ELR (cell line): ENCODE measurements at regions not wholly inside any gene's neighbourhood (a gene's known extent, or its start where the extent isn't known, plus 50 kb on each side); places are given as distances from the start of the nearest gene placed in this dataset.
A peak's percentile ranks its signal among the peaks of the same experiment; 100 is the strongest.

Experiments used
- DNase-seq: peaks from one replicate; pipeline ENCODE4 v3.0.0-alpha.2; 2015; ENCODE audit warnings: low read depth

DNA sequence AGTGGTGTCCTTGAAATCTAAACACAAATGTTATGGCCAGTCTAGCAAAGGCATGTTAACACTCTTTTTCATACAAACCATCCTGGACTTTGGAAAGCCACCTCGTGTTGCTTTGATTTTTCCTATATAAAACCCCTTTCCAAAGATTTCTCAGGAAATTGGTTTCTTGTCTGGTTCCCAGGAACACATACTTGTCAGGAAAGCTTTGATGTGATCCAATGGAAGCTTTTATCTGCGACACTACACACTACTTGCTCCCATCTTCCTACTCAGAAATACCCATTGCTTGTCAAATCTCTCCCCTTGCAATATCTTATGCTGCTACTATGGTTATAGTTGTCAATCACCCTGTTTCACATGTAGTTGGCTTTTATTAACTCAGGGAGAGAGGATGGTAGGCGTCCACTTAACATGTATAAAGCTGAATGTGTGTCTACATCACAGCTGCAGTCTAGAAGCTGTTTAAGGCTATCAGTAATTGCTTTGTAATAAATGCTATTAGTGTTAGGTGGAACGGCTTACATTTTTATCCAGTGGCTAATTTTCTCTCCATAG lies 189.6 kb downstream of the GPAM start:
- no peak for DNase-seq

DNA sequence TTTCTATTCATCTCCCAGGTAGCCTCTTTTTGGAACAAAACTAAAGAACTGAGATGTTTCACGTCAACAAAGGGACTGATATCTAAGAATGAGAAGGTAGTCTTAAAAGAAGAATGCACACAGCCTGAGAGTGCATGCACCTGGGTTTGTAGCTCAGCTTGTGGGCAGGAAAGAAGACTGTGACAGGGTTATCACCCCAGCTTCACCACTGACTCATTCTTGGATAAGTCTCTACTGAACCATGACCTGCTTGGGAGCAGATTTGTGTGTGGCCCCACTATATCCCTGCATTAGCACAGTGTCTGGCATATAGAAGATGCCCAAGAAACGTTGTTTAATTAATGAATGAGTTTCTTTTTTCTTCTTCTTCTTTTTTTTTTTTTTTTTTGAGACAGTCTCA lies 187.5 kb downstream of the GPAM start:
- no peak for DNase-seq

DNA sequence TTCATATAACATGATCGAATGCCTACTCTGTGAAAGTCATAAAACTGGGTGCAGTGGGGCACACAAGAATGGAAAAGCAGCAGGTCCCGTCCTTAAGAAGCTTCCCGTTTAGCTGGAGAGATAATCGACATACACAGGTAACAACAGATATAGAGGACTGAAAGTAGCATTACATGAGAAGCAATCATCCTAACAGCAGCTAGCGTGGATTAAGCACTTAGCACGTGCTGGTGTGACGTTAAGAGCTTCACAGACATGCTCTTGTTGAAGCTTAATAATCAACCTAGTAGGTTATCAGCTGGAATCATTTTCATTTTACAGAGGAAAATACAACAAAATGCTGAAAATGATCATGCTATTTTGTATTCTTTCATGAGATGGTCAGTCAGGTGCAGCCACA lies 184.8 kb downstream of the GPAM start:
- DNase-seq: no peak

DNA sequence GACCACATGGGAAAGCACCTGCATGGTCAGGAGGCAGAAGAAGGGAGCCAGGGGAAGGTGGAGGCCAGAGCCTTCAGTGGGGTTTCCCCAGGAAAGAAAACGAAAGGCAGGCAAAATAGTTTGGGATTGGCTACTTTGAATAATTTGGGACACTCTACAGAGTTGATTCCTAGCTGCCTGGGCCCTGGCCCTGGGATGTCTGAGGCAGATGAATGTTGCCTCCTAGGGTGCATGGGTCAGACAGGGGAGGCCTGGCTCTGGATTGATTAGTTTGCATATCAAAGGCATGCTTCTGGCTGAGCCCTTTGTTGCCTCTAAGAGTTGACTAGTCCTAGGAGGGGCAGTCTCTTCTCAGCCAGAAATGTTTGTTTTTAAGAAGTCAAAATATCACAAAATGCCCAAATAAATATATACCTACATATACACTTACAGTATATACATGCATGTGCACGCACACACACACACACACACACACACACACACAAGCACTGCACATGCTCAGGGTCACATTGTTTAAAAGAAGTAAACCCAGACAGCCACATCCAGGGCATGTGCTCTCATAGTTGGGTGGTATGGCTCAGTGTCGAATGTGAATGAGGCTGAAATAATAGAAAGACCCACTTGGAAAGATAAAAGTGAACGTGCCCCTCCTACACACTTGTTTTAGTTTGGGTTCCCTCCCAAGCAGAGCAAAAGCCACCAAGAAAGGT lies 184.2 kb downstream of the GPAM start:
- no peak for DNase-seq

DNA sequence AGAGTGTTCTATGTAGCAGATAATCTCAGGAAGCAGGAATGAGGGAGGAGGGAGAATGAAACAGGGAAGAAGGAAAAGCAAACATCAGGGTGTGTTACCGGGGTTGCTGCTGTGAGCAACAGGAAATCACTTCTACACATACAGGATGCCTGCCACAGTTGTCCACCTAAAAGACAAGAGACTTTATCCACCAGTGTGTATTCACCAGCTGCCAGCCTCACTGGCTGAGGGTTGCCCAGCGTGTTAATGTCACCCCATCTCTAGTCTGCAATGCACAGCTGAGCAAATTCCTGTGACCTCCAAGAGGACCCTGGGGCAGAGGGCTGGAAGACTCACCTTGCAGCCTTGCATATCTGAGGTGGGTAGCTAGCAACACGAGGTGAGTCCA lies 183.7 kb downstream of the GPAM start:
- DNase-seq: no peak

DNA sequence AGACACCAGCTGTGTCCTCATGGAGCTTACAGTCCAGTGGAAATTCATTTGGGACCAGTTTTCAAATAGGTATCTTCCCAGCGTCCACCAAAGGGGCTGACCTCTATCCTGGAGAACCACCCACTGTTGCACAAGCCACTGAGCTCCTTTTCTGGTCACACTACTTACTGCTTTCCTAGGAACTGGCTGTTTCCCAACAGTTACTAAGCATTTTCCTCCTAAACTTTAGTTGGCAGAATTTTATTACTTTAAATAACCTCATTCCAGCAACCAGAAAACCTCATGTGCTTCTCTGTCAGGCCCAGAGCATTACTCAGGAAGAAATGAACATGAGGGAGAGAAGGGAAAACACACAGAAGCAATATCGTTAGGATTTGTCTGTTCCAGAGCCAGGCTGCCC lies 183.1 kb downstream of the GPAM start:
- no peak for DNase-seq

DNA sequence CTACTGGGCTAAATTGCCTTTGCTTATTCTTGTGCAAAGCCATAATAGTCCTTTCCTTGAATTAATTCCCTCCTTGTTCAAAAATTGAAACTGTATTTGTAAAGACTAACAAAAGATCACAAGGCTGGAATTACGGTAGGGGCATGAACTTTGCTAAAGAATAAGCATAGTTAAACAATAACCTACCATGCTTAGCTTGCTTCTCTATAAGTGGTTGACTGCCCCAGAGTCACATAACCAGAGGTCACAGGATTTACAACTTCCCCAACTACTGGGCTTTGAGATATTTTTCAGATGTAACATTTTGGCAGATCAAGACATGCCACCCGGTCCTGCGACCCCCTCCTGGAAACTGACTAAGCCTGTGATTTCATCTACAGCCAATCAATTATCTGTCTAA lies 181.4 kb downstream of the GPAM start:
- no peak for DNase-seq

DNA sequence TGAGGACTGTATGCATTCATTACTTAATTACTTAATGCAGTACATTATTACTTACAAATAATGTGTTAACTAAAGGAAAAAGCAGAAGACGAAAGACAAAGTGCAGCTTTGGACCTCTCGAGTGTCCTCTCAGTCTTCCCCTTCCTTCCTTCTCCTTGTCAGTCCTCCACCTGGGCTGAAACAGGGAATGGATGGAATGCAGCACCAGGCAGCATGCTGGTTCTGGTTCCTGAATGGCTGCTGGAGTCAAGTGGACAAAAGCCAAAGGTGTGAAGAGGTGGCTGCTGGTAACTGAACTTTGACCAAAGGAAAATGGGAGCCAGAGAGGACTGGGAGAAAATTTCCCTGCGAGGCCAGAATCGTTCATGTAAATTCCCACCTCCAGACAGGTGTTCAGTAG lies 179.5 kb downstream of the GPAM start:
- no peak for DNase-seq

DNA sequence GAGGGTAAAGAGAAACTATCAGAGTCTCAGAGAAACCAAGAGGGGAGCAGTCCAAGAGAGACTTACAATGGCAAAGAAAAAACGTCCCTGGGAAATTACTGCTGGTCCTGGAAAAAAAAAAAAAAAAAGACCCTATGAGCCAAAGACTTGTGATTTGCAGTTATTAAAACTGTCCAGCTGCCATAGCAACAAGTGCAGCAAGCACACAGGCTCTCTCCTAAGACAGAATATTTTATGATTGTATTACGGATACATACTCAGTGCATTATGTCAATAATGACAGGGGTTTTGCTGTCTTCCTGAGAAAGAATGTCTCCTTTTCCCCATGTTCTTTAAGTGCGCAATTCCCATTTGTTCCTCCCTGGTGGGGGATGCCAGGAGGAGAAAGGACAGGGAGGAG lies 178.5 kb downstream of the GPAM start:
- no peak for DNase-seq

DNA sequence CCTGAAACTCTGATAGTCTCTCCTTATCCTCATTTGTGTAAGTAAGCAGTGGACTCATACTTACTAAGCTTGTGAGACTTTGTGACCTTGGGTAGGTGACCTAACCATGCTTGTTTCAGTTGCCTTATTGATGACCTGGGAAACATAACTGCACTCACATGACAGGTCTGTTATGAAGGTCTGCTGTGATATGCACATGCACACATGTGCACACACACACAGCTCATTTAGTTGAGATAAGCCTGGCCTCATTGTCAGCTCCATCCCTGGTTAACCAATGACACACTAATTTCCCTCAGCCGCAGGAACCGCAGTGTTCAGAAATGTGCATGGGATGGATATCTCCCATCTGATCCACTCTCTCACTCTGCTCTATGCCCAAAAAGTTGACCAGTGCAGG lies 177.2 kb downstream of the GPAM start:
- no peak for DNase-seq

DNA sequence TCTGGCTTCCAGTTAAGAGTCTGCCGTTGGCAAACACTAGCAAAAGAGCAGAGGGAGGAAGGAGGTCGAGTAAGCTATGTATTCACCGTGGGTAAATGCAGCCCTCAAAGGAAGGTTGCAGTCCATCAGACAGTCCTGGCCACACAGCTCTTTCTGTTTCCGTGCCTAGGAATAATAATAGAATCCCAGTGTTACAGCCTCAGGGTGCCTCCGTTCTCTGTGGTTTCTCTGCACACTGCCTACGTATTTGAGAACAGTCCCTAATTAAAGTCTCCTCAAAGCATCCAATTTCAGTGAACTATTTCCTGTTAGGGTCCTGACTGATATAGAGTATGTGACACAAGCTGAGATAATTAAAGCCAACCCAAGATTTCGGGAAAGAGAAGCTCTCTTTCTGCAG lies 176.7 kb downstream of the GPAM start:
- DNase-seq: no peak

DNA sequence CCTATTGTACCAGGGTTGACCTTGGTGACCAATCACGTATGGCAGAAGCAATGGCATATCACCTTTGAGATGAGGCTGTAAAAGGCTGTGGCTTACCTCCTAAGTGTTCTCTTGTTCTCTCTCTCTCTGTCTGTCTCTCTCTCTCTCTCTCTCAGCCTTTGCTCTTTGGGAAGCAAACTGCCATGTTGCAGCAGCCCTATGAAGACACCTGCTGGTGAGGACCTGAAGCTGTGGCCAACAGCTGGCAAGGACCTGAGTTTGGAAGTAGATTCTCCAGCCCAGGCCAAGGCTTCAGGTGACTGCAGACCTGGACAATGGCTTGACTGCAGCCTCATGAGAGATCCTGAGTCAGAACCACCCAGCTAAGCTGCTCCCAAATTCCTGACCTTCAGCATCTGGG lies 161.4 kb downstream of the GPAM start:
- no peak for DNase-seq

DNA sequence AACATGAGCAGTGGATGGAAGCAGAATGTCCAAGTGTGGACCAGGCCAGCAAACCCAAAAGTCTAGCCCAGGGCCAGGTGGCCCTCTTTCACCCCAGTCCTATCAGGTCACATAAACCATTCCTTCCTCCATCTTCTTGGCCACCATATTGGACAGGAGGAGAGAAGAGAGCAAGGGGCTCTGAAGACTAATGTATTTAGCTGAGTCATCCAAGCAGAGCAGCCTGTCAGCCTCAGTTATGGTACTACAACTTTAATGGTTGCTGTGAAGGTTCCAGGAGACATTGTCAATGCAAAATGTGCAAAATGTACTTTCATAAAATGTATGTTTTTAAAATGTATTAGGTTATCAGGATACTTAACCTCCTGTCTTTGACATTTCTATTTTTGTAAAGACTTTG lies 159.5 kb downstream of the GPAM start:
- no peak for DNase-seq

DNA sequence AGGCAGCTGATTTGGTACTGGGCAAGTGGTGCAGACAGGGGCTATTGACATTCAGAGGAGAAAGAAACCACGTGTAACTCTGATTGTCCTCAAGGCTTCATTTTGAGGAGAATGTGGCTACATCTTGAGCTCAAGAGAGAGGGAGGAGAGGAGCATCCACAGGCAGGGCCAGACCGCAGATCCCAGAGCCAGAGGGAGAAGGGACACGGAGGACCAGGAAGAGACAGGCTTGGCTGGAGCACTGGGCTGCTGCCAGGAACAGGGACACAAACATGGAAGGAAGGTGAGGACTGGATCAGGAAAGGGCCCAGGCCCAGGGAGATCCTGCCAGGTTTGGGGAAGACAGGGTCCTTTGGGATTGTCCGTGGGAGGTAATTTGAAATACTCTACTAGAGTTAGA lies 158.3 kb downstream of the GPAM start:
- no peak for DNase-seq

DNA sequence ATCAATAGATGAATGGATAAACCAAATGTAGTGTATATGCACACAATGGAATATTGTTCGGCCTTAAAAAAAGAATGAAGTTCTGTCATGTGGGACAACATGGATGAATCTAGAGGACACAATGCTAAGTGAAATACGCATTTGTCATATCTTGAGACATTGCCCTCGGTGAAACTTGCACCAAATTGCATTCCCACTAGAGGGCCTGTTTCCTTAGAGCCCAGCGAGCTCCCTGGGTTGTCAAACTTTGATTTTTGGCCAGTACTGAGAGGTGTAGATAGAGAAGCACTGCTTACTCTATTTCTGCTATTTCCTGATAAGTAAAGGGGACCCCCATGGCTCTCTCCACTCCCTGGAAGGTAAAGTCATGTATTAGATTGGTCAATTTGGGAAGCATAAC lies 157.1 kb downstream of the GPAM start:
- no peak for DNase-seq

DNA sequence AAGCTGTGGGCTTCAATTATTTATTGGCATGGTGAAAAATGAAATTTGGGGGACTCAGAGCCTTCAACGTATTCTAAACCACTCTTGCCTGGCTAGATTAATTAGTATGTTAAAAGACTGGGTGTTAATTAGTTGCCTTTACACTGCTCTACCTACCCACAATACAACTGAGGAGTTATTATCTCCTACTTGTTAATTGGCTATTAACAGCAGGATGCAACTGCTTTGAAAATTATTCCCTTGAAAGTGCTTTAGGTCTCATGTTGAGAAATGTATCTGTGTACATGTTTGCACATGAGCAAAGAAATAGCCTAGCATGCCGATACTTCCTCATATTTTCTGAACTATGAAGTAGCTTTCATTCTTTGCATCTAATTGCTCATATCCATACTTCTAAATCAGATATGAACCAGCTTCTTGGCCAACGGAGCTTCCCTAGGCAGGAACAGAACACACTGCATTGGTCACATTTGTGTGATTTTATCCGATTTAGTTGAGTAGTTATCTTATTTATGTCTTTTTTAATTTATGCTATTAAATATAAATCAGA lies 155.8 kb downstream of the GPAM start:
- DNase-seq: no peak

DNA sequence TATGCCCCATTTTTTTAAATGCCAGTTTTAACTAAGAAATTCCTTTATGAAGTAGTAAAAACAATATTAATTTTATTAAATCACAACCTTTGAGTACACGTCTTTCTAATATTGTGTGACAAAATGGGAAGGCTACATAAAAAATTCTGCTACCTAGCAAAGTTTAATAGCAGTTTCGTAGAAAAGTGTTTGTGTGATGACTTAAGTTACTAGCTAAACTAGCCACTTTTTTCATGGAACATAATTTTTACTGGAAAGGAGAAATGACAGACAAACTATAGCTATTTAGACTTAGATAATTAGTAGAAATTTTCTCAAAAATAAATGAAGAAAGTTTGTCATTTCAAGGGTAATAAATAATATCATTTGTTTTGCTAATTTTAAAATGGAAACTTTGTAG lies 153.1 kb downstream of the GPAM start:
- no peak for DNase-seq

DNA sequence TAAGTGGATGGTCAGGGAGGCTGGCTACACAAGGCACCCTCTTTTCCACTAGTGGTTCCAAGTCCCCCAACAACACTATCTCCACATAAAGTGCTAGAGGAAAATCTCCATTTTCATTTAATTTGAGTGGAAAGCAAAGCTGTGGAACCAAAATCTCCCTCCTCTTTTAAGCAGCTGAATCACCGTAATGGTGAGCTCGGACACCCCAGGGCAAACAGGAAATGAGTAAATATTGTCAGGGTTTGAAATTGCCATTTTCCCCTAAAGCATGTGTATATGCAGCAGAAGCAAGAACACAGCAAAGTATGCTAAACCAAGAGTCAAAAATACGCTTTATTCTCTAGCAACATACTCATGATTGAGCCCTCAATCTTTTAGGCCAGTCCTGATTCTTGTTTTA lies 143.7 kb downstream of the GPAM start:
- DNase-seq: peak; percentile 3

DNA sequence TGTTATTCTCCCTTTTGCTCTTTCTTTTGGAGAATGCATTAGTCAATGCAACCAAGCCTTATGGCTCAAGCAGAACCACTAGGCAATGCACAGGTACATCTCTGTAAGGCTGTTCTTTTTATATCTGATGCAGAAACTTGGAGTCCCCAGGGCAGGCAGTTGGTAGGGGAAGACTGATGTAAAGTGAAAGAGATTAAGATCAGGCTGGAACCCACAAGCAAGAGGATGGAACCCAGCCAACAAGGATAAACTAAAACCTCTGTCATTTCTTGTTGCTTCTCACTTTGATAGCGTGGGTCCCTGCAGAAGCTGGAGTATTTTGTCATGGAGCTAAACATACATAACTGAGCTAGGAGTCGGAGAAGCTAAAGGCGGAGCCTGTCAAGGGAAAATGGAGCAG lies 142.9 kb downstream of the GPAM start:
- no peak for DNase-seq

DNA sequence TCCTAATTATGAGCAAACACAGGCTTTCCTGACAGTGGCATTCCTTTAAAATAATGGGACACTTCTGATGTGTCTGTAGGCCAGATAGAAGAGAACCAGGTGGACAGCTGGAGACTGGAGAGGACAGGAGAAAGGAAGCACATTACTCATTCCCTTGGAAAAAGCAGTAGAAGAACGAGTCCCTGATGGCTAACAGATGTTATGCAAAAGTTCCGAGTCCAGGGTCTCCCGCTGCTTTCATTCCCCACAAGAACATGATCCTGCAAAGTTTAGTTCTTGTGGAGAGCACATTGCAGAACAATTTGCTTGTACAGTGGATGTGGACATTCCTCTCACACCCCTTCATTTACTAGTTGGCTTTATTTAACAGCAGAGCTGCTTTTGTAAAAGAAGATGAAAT lies 137.6 kb downstream of the GPAM start:
- no peak for DNase-seq

DNA sequence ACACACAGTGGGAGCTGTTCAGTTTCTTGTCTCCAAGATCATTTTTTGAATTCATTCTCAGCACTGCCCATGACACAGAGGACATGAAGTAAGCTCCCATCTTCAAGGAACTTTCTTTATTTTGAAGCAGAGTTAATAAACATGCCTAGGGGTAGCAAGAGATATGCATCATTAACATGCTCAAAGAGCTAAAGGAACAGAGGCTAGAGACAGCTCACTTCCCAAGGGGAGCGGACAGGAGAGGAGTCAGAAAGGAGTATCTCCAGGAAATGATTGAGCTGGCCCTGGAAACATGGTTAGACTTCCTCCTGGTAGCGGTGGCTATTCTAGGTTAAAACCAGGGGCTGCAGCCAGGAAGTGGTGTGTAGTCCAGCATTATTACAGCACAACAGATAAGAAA lies 135.9 kb downstream of the GPAM start:
- no peak for DNase-seq

DNA sequence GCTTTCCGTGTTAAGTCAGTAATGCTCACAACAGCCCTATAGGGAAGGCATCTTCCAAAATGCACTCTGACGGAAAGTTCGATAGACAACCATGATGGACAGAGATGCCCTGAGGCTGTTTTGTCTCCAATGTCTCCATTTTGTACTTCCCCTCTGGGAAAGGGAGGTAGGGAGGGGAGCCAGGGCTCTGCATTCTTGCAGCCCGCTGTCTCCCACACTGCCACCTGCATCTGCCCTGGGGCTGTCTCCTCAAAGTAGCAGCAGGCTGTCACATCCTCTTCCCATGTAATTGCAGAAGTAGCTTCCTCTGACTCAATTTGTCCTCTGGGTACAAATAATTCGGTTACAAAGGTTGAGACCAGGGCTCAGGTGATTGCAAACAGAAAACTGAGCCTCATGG lies 131.4 kb downstream of the GPAM start:
- no peak for DNase-seq

DNA sequence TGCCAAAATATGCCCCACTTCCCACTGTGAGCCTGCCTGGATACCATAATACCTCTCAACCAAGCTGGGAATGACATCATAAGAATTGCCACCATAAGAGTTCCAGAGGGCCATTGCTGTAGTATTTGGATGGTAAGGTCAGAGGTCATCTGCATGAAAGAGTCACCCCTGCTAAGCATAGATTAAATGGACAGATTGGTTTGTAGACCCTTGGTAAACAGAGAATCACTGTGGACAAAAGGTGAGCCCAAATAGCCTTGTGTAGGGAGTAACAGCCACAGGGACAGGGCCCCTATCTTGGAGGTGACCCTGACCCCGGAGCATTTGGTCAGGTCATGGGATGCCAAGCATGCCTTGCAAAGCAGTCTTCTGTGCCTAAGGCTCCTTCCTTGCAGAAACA lies 129.7 kb downstream of the GPAM start:
- DNase-seq: no peak

DNA sequence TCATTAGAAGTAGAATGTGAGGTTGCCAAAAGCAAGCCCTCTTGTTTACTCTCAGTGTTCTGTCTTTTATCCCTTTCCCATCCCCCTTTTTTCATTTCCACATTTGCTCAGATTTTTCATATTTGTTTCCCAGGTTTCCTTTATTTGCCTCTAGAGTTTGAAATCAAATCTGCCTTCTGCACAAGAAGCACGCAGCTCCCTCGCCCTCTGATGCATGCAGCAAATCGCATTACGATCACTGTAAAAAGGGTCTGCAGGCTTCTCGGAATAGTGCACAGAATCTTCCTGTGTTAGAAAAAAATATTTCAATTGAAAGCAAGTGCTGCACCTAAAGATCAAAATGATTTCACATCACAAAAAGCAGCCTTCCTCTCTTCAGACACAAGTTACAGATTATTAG lies 129.0 kb downstream of the GPAM start:
- no peak for DNase-seq
